Neural progenitor cell (in vitro differentiated cells): ENCODE measurements at regions not wholly inside any gene's neighbourhood (a gene's known extent, or its start where the extent isn't known, plus 50 kb on each side); places are given as distances from the start of the nearest gene placed in this dataset.

Experiments
- DNase-seq: peaks from one replicate; pipeline ENCODE4 v3.0.0-alpha.2; 2016; ENCODE audit warnings: low spot score
- H2AFZ ChIP-seq: fragments of 200-600 bp; sonication (generic); replicated peaks from 2 replicates; pipeline ENCODE4 v1.6.1; 2016; ENCODE audit warnings: antibody characterized with exemption
- H3F3A ChIP-seq: fragments of 200-600 bp; sonication (generic); 2 replicates; pipeline ENCODE4 v1.6.1; 2016; ENCODE audit warnings: antibody characterized with exemption, low read depth
- H3K27ac ChIP-seq: fragments of 200-600 bp; sonication (generic); 2 replicates; pipeline ENCODE4 v1.5.1; 2016; ENCODE audit warnings: mild to moderate bottlenecking
- H3K27me3 ChIP-seq: fragments of 200-600 bp; sonication (generic); 2 replicates; pipeline ENCODE4 v1.6.1; 2016; ENCODE audit warnings: mild to moderate bottlenecking, moderate library complexity
- H3K36me3 ChIP-seq: fragments of 200-600 bp; sonication (generic); 2 replicates; pipeline ENCODE4 v1.5.1; 2016
- H3K4me1 ChIP-seq: fragments of 200-600 bp; sonication (generic); 2 replicates; pipeline ENCODE4 v1.6.1; 2016; ENCODE audit warnings: mixed run types
- H3K4me2 ChIP-seq: fragments of 200-600 bp; sonication (generic); 2 replicates; pipeline ENCODE4 v1.6.1; 2016
- H3K4me3 ChIP-seq: fragments of 200-600 bp; sonication (generic); 2 replicates; pipeline ENCODE4 v1.5.1; 2016
- H3K79me2 ChIP-seq: fragments of 200-600 bp; sonication (generic); 2 replicates; pipeline ENCODE4 v1.6.1; 2016; ENCODE audit warnings: low read depth
- H3K9ac ChIP-seq: fragments of 200-600 bp; sonication (generic); 2 replicates; pipeline ENCODE4 v1.6.1; 2016
- H3K9me3 ChIP-seq: fragments of 200-600 bp; sonication (generic); 2 replicates; pipeline ENCODE4 v1.5.1; 2016; ENCODE audit warnings: low read depth
- H4K20me1 ChIP-seq: fragments of 200-600 bp; sonication (generic); 2 replicates; pipeline ENCODE4 v1.6.1; 2016; ENCODE audit warnings: low read depth
- H3K27ac Mint-ChIP-seq: 3 replicates; pipeline ENCODE4 v1.8.0; 2021; ENCODE audit warnings: mixed read lengths
- H3K27me3 Mint-ChIP-seq: 2 replicates; pipeline ENCODE4 v1.8.0; 2022; ENCODE audit warnings: low read depth, mild to moderate bottlenecking, inconsistent platforms, moderate library complexity, mixed read lengths; ENCODE audit not compliant: insufficient read depth
- H3K36me3 Mint-ChIP-seq: 3 replicates; pipeline ENCODE4 v1.8.0; 2021; ENCODE audit warnings: mixed read lengths
- H3K4me1 Mint-ChIP-seq: 3 replicates; pipeline ENCODE4 v1.8.0; 2021; ENCODE audit warnings: mixed read lengths
- H3K4me3 Mint-ChIP-seq: 3 replicates; pipeline ENCODE4 v1.8.0; 2021; ENCODE audit warnings: mild to moderate bottlenecking, moderate library complexity, mixed read lengths
- H3K9me3 Mint-ChIP-seq: 3 replicates; pipeline ENCODE4 v1.8.0; 2020; ENCODE audit warnings: mixed read lengths
- CTCF ChIP-seq: fragments of 200-600 bp; sonication (generic); IDR thresholded peaks from 2 replicates; pipeline ENCODE4 v1.5.1; 2017; ENCODE audit warnings: antibody characterized with exemption, mild to moderate bottlenecking
- EZH2 ChIP-seq: fragments of 200-600 bp; sonication (generic); IDR thresholded peaks from 2 replicates; pipeline ENCODE4 v1.6.1; 2017; ENCODE audit warnings: antibody characterized with exemption, mild to moderate bottlenecking, moderate library complexity
- EZH2phosphoT487 ChIP-seq: fragments of 200-600 bp; sonication (generic); IDR thresholded peaks from 2 replicates; pipeline ENCODE4 v1.6.1; 2017; ENCODE audit warnings: antibody characterized with exemption

DNA sequence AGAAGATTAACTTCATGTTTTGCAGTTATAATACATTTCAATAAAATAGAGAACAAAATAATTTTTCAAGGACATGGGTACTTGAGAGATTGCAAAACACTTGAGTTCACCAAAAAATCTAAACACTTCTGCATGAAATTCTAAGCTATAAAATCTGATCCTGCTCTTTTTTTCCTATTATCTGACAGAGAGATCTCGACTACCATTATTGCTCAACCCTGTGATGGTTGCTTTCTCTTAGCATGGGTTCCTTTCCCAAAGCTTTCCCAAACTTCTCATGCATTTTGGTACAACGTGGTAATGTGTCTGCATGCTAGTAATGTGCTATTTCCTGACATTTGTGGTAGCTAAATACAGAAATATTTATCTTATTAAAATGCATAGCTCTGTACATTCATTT is 1243.1 kb upstream of the ADGRB3 start:
- no peaks in the 10 kb centered on the region for H3K79me2 ChIP-seq
- no peak for DNase-seq
- no peak overlapping the region for H3K27ac ChIP-seq
- no peaks in the 10 kb centered on the region for H4K20me1 ChIP-seq
- no peak overlapping the region for H3K4me3 ChIP-seq
- H3K27ac Mint-ChIP-seq, result no peak overlapping the region
- H3K27me3 Mint-ChIP-seq, result peaks cover 3% of the 10 kb centered on the region
- no peaks in the 10 kb centered on the region for H3K27me3 ChIP-seq
- H3K36me3 Mint-ChIP-seq, result peaks cover 2% of the 10 kb centered on the region
- no peaks in the 10 kb centered on the region for H3K36me3 ChIP-seq
- H3K9me3 Mint-ChIP-seq, result peaks cover 14% of the 10 kb centered on the region
- H3K4me1 ChIP-seq, result no peaks in the 10 kb centered on the region
- H3K9ac ChIP-seq, result no peak overlapping the region
- no peak overlapping the region for H2AFZ ChIP-seq
- H3F3A ChIP-seq, result no peaks in the 10 kb centered on the region
- no peak overlapping the region for H3K4me2 ChIP-seq
- H3K9me3 ChIP-seq, result no peaks in the 10 kb centered on the region
- TF ChIP-seq CTCF (no peak), EZH2 (no peak), EZH2phosphoT487 (no peak)
- H3K4me1 Mint-ChIP-seq, result no peaks in the 10 kb centered on the region
- H3K4me3 Mint-ChIP-seq, result no peak overlapping the region

DNA sequence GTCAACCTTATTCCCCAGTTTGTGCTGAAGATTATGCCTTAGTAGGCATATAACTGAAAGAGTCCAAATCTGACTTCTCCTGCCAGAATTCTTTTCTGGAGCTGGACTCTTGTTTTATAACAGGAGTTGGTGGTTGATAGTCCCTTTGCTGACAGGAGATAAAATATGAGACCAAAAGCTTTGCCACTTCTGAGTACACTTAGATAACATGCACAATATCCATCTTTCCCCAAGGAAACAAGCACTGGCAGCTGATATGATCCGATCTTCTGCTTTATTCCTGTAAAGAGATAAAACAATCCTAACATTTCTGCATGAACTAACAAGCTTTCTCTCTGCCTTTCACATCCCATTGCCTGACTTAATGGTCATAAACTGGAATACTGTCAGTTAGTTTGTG is 1265.4 kb upstream of the ADGRB3 start:
- H3K36me3 ChIP-seq, result no peaks in the 10 kb centered on the region
- no peak overlapping the region for H3K9ac ChIP-seq
- H3K4me1 Mint-ChIP-seq, result no peaks in the 10 kb centered on the region
- no peaks in the 10 kb centered on the region for H3K9me3 ChIP-seq
- no peak for DNase-seq
- no peak overlapping the region for H3K4me2 ChIP-seq
- no peak overlapping the region for H3K27ac Mint-ChIP-seq
- H4K20me1 ChIP-seq, result no peaks in the 10 kb centered on the region
- no peaks in the 10 kb centered on the region for H3F3A ChIP-seq
- no peaks in the 10 kb centered on the region for H3K27me3 ChIP-seq
- H3K79me2 ChIP-seq, result no peaks in the 10 kb centered on the region
- H3K27ac ChIP-seq, result no peak overlapping the region
- no peaks in the 10 kb centered on the region for H3K36me3 Mint-ChIP-seq
- no peak for TF ChIP-seq EZH2
- no peak for TF ChIP-seq EZH2phosphoT487
- no peak for TF ChIP-seq CTCF
- H3K4me1 ChIP-seq, result no peaks in the 10 kb centered on the region
- H3K9me3 Mint-ChIP-seq, result no peaks in the 10 kb centered on the region
- H3K4me3 ChIP-seq, result no peak overlapping the region
- H3K27me3 Mint-ChIP-seq, result no peaks in the 10 kb centered on the region
- H3K4me3 Mint-ChIP-seq, result no peak overlapping the region
- H2AFZ ChIP-seq, result no peak overlapping the region

- Histone ChIP-seq H2AFZ (no peak overlapping the region), H3K9me3 (no peaks in the 10 kb centered on the region), H3K9ac (no peak overlapping the region), H3K4me3 (no peak overlapping the region), H3K4me1 (no peaks in the 10 kb centered on the region), H3K27me3 (no peaks in the 10 kb centered on the region), H3K4me2 (no peak overlapping the region), H3K79me2 (no peaks in the 10 kb centered on the region), H3K36me3 (no peaks in the 10 kb centered on the region), H3K27ac (no peak overlapping the region), H4K20me1 (no peaks in the 10 kb centered on the region), H3F3A (no peaks in the 10 kb centered on the region)
- DNase-seq, result no peak
- TF ChIP-seq CTCF, result no peak
- TF ChIP-seq EZH2, result no peak
- TF ChIP-seq EZH2phosphoT487, result no peak
- H3K36me3 Mint-ChIP-seq, result no peaks in the 10 kb centered on the region
- H3K4me3 Mint-ChIP-seq, result no peak overlapping the region
- no peaks in the 10 kb centered on the region for H3K27me3 Mint-ChIP-seq
- H3K9me3 Mint-ChIP-seq, result no peaks in the 10 kb centered on the region
- no peak overlapping the region for H3K27ac Mint-ChIP-seq
- no peaks in the 10 kb centered on the region for H3K4me1 Mint-ChIP-seq
These were observed 1272.1 kb upstream of the ADGRB3 start for GRCh38 chr6:67362976-67363375.

GRCh38 chr6:67361264-67361663 is 1273.8 kb upstream of the ADGRB3 start:
- no peaks in the 10 kb centered on the region for H3K9me3 Mint-ChIP-seq
- H3K4me2 ChIP-seq, result no peak overlapping the region
- H3K9me3 ChIP-seq, result no peaks in the 10 kb centered on the region

More at GRCh38 chr6:67361264-67361663, 1273.8 kb upstream of the ADGRB3 start:
- Histone ChIP-seq H3F3A (no peaks in the 10 kb centered on the region), H3K27me3 (no peaks in the 10 kb centered on the region), H3K27ac (no peak overlapping the region), H3K36me3 (no peaks in the 10 kb centered on the region), H4K20me1 (no peaks in the 10 kb centered on the region), H3K4me1 (no peaks in the 10 kb centered on the region), H3K4me3 (no peak overlapping the region), H3K79me2 (no peaks in the 10 kb centered on the region), H2AFZ (no peak overlapping the region), H3K9ac (no peak overlapping the region)
- no peak for DNase-seq
- no peak overlapping the region for H3K27ac Mint-ChIP-seq
- no peak for TF ChIP-seq CTCF
- no peak for TF ChIP-seq EZH2phosphoT487
- H3K4me3 Mint-ChIP-seq, result no peak overlapping the region
- H3K4me1 Mint-ChIP-seq, result no peaks in the 10 kb centered on the region
- H3K36me3 Mint-ChIP-seq, result no peaks in the 10 kb centered on the region
- no peaks in the 10 kb centered on the region for H3K27me3 Mint-ChIP-seq
